GM18519 (cell line): ENCODE measurements at regions not wholly inside any gene's neighbourhood (a gene's known extent, or its start where the extent isn't known, plus 50 kb on each side); places are given as distances from the start of the nearest gene placed in this dataset.
"Not testable (repeated sequence)": the region's sequence is repeated elsewhere in the genome, so short reads cannot be mapped to it uniquely, and the experiment has no call there.

Experiments
- ATAC-seq: cut with Tn5 transposase; IDR thresholded peaks from one replicate; pipeline ENCODE4 v1.9.1; 2021; ENCODE audit warnings: mild to moderate bottlenecking, moderate library complexity; ENCODE audit not compliant: unreplicated experiment, low FRiP score

GRCh38 chr4:17252131-17252530 is 259.8 kb downstream of the QDPR start:
- no peak for ATAC-seq

GRCh38 chr4:17251101-17251500 is 260.8 kb downstream of the QDPR start:
- no peak for ATAC-seq

- no peak for ATAC-seq
These were observed 261.3 kb downstream of the QDPR start for GRCh38 chr4:17250591-17250990.

- no peak for ATAC-seq
These were observed 265.2 kb downstream of the QDPR start for GRCh38 chr4:17246656-17247055.

- no peak for ATAC-seq
These were observed 270.1 kb downstream of the QDPR start for GRCh38 chr4:17241835-17242234.

GRCh38 chr4:17238633-17239032 is 273.3 kb downstream of the QDPR start:
- no peak for ATAC-seq

GRCh38 chr4:17236686-17237085 is 275.2 kb downstream of the QDPR start:
- ATAC-seq = no peak

- ATAC-seq = no peak
These were observed 277.2 kb downstream of the QDPR start for GRCh38 chr4:17234678-17235077.

GRCh38 chr4:17232566-17233253 is 279.2 kb downstream of the QDPR start:
- ATAC-seq = no peak

- not testable (repeated sequence) for ATAC-seq
These were observed 279.9 kb downstream of the QDPR start for GRCh38 chr4:17231880-17232475.

GRCh38 chr4:17230727-17231126 is 281.2 kb downstream of the QDPR start:
- ATAC-seq = no peak

GRCh38 chr4:17220816-17221215 is 291.1 kb downstream of the QDPR start:
- ATAC-seq = no peak

GRCh38 chr4:17218786-17219185 is 293.1 kb downstream of the QDPR start:
- no peak for ATAC-seq

GRCh38 chr4:17206829-17207801 is 304.8 kb downstream of the QDPR start:
- no peak for ATAC-seq

- ATAC-seq = no peak
These were observed 306.5 kb upstream of the LDB2 start for GRCh38 chr4:17204908-17205307.

- ATAC-seq = no peak
These were observed 305.4 kb upstream of the LDB2 start for GRCh38 chr4:17203797-17204196.

GRCh38 chr4:17197070-17197469 is 298.6 kb upstream of the LDB2 start:
- ATAC-seq = no peak

GRCh38 chr4:17195461-17196275 is 297.2 kb upstream of the LDB2 start:
- no peak for ATAC-seq

GRCh38 chr4:17194586-17194985 is 296.1 kb upstream of the LDB2 start:
- no peak for ATAC-seq

GRCh38 chr4:17189759-17190158 is 291.3 kb upstream of the LDB2 start:
- no peak for ATAC-seq

- no peak for ATAC-seq
These were observed 290.9 kb upstream of the LDB2 start for GRCh38 chr4:17189401-17189720.
